HepG2 (cell line): ENCODE measurements at regions not wholly inside any gene's neighbourhood (a gene's known extent, or its start where the extent isn't known, plus 50 kb on each side); places are given as distances from the start of the nearest gene placed in this dataset.
A peak's percentile ranks its signal among the peaks of the same experiment; 100 is the strongest.

ENCODE experiments used
- ATAC-seq: fragments of 200-7000 bp; cut with Tn5 transposase; 3 replicates; pipeline ENCODE4 v1.9.1; 2020; ENCODE audit warnings: mild to moderate bottlenecking, moderate library complexity
- BruUV-seq: library from RNA; stranded (reverse); fragments of 400-500 nt; replicated peaks from 2 replicates; lab custom pipeline; 2021; lab: Mats Ljungman, UMichigan
- CTCF ChIA-PET: fragments of 300-600 bp; formaldehyde crosslinking; extraction: SDS; loops from one replicate; lab custom pipeline; 2021; ENCODE audit warnings: low total read pairs, inconsistent platforms, low intra/inter-chr PET ratio; lab: Yijun Ruan, JAX
- POLR2A ChIA-PET: fragments of 350-600 bp; sonication (Branson Sonifier 250); formaldehyde crosslinking; loops from one replicate; lab custom pipeline; 2020; ENCODE audit warnings: antibody characterized with exemption, inconsistent platforms; lab: Yijun Ruan, JAX
- DNase-seq: peaks from one replicate; pipeline ENCODE4 v3.0.0-alpha.2; 2015; ENCODE audit warnings: low spot score
- FAIRE-seq: peaks from 3 replicates; lab custom pipeline; 2011; peaks lifted over from hg19 to GRCh38; lab: Jason Lieb, UNC
- H2AFZ ChIP-seq: one replicate; pipeline ENCODE4 v1.6.1; 2011; ENCODE audit warnings: low read length, inconsistent platforms
- H3K27ac ChIP-seq: fragments of 300-600 bp; 3 replicates; pipeline ENCODE4 v1.8.0; 2011; ENCODE audit warnings: mixed run types, mild to moderate bottlenecking, mixed read lengths, low read length, inconsistent platforms; ENCODE audit not compliant: insufficient read depth; ENCODE audit errors: extremely low read length
- H3K27me3 ChIP-seq, 2 experiments: fragments of 200-600 bp in 1 of 2; 2 replicates in 1 of 2; 3 replicates in 1 of 2; pipeline versions ENCODE4 v1.6.0 to v1.8.0; 2011; ENCODE audit warnings: low read length in 2 of 2, mild to moderate bottlenecking in 2 of 2, moderate library complexity in 2 of 2, inconsistent platforms in 1 of 2; ENCODE audit not compliant: insufficient read depth in 2 of 2, control insufficient read depth in 1 of 2
- H3K36me3 ChIP-seq, 2 experiments: fragments of 200-600 bp in 1 of 2; replicated peaks in 1 of 2; 2 replicates in 1 of 2; 3 replicates in 1 of 2; pipeline versions ENCODE4 v1.5.1 to v1.8.0; 2011; ENCODE audit warnings: low read length in 2 of 2, inconsistent platforms in 1 of 2; ENCODE audit not compliant: insufficient read depth in 2 of 2, control insufficient read depth in 1 of 2
- H3K4me1 ChIP-seq: 2 replicates; pipeline ENCODE4 v1.5.1; 2012; ENCODE audit warnings: low read length, inconsistent platforms; ENCODE audit not compliant: insufficient read depth
- H3K4me2 ChIP-seq: 2 replicates; pipeline ENCODE4 v1.6.0; 2011; ENCODE audit warnings: low read depth, low read length, inconsistent platforms
- H3K4me3 ChIP-seq, 3 experiments: fragments of 200-600 bp in 1 of 3; sonication (generic), shearing (Covaris generic) in 1 of 3; replicated peaks in 1 of 3; 2 replicates each; pipeline ENCODE4 v1.5.1; 2011 to 2016; ENCODE audit warnings: low read length in 3 of 3, inconsistent platforms in 2 of 3, low read depth in 2 of 3, mild to moderate bottlenecking in 2 of 3, control low read depth in 1 of 3, mixed read lengths in 1 of 3; ENCODE audit not compliant: insufficient read depth in 1 of 3
- H3K79me2 ChIP-seq: one replicate; pipeline ENCODE4 v1.6.1; 2011; ENCODE audit warnings: low read length, inconsistent platforms; ENCODE audit not compliant: insufficient read depth
- H3K9ac ChIP-seq: 2 replicates; pipeline ENCODE4 v1.6.0; 2011; ENCODE audit warnings: mild to moderate bottlenecking, low read depth, low read length, inconsistent platforms; ENCODE audit not compliant: insufficient read depth
- H3K9me3 ChIP-seq: 2 replicates; pipeline ENCODE4 v1.5.1; 2012; ENCODE audit warnings: mild to moderate bottlenecking, low read length
- H4K20me1 ChIP-seq: 2 replicates; pipeline ENCODE4 v1.6.0; 2011; ENCODE audit warnings: inconsistent platforms, mild to moderate bottlenecking, low read length, moderate library complexity; ENCODE audit not compliant: insufficient read depth
- CBFB ChIP-seq: sonication (generic); formaldehyde crosslinking; IDR thresholded peaks from 2 replicates; pipeline ENCODE4 v1.4.0; 2020; ENCODE audit warnings: missing genetic modification reagents
- FOXJ3 ChIP-seq: sonication (generic); formaldehyde crosslinking; IDR thresholded peaks from 2 replicates; pipeline ENCODE4 v1.4.0; 2020; ENCODE audit warnings: missing genetic modification reagents, mild to moderate bottlenecking, borderline replicate concordance
- GLI4 ChIP-seq: sonication (generic); formaldehyde crosslinking; IDR thresholded peaks from 2 replicates; pipeline ENCODE4 v1.5.1; 2020; ENCODE audit warnings: missing genetic modification reagents, mild to moderate bottlenecking, moderate library complexity, borderline replicate concordance
- HMG20A ChIP-seq: IDR thresholded peaks from 2 replicates; pipeline ENCODE4 v1.6.1; 2016; ENCODE audit warnings: borderline replicate concordance
- NFATC3 ChIP-seq: sonication (generic); formaldehyde crosslinking; IDR thresholded peaks from 2 replicates; pipeline ENCODE4 v1.5.1; 2020; ENCODE audit warnings: mild to moderate bottlenecking, missing genetic modification reagents
- NFYB ChIP-seq: sonication (generic); formaldehyde crosslinking; IDR thresholded peaks from 2 replicates; pipeline ENCODE4 v1.4.0; 2020; ENCODE audit warnings: missing genetic modification reagents
- NRL ChIP-seq: sonication (generic); formaldehyde crosslinking; IDR thresholded peaks from 2 replicates; pipeline ENCODE4 v1.5.0; 2020; ENCODE audit warnings: missing genetic modification reagents, mild to moderate bottlenecking, moderate library complexity, borderline replicate concordance
- PHF8 ChIP-seq: sonication (generic); formaldehyde crosslinking; IDR thresholded peaks from 2 replicates; pipeline ENCODE4 v1.5.0; 2020; ENCODE audit warnings: missing genetic modification reagents
- RAD21 ChIP-seq: fragments of 450-650 bp; formaldehyde crosslinking; IDR thresholded peaks from 2 replicates; pipeline ENCODE4 v1.5.0; 2020; ENCODE audit warnings: mild to moderate bottlenecking
- SOX5 ChIP-seq: IDR thresholded peaks from 2 replicates; pipeline ENCODE4 v1.6.1; 2016; ENCODE audit warnings: borderline replicate concordance
- XRCC5 ChIP-seq: fragments of 200-400 bp; formaldehyde crosslinking; optimal IDR thresholded peaks from 2 replicates; pipeline ENCODE3; 2017; ENCODE audit warnings: mild to moderate bottlenecking, low read length
- ZFX ChIP-seq: sonication (generic); formaldehyde crosslinking; IDR thresholded peaks from 2 replicates; pipeline ENCODE4 v1.4.0; 2020; ENCODE audit warnings: mild to moderate bottlenecking, low read depth, missing genetic modification reagents, moderate library complexity
- ZNF563 ChIP-seq: sonication (generic); formaldehyde crosslinking; IDR thresholded peaks from 2 replicates; pipeline ENCODE4 v1.8.0; 2022; ENCODE audit warnings: mild to moderate bottlenecking, moderate library complexity, missing genetic modification reagents
- WGBS: methylation state at CpG from one replicate; pipeline ENCODE4 v1.1.6; 2017; ENCODE audit warnings: low lambda C conversion rate; 5-methylcytosine and 5-hydroxymethylcytosine counted together
- in situ Hi-C: cut with HindIII; loops from 2 replicates; pipeline ENCODE4 v1.10.0; 2017; ENCODE audit warnings: low pct_unique_long_range_greater_than_20kb; ENCODE audit not compliant: extremely low pct_ligation_motif_present
- intact Hi-C: fragments of 100-400 bp; cut with micrococcal nuclease; formaldehyde crosslinking; loops from one replicate; pipeline ENCODE4 v1.10.0; 2022; ENCODE audit not compliant: unreplicated experiment
- TF ChIP-seq, protein P1 (sequence below): IDR thresholded peaks from 2 replicates; pipeline ENCODE4 v1.6.1; 2016; ENCODE audit warnings: low read depth
- TF ChIP-seq, protein P2 (sequence below): sonication (generic); formaldehyde crosslinking; IDR thresholded peaks from 2 replicates; pipeline ENCODE4 v1.4.0; 2020; ENCODE audit warnings: missing genetic modification reagents
- TF ChIP-seq, protein P3 (sequence below): sonication (generic); formaldehyde crosslinking; IDR thresholded peaks from 2 replicates; pipeline ENCODE4 v1.5.0; 2020; ENCODE audit warnings: mild to moderate bottlenecking, missing genetic modification reagents, moderate library complexity
- TF ChIP-seq, protein P4 (sequence below): sonication (generic); formaldehyde crosslinking; IDR thresholded peaks from 2 replicates; pipeline ENCODE4 v1.8.1; 2023; ENCODE audit warnings: mild to moderate bottlenecking, inconsistent platforms, moderate library complexity, missing genetic modification reagents, borderline replicate concordance

DNA sequence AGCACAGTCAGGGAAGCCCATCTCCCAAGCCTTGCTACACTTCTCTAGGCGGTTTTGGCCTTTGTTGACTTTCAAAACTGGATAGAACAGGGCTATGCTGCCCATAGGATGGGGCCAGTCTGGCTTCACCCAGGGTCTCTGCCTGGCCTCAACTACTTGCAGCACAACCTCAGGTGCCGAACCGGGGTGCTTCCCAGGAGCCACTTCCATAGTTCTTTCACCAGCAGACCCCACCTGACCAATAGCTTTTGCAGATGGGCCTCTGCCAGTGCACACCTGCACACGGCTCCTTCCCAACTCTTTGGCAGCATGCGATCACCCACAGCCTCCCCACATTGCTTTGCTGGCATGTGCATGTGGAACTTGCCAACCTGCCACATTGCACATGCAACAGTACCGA lies 331.6 kb downstream of the CPS1 start (continued):
- TF ChIP-seq, protein P1, sequence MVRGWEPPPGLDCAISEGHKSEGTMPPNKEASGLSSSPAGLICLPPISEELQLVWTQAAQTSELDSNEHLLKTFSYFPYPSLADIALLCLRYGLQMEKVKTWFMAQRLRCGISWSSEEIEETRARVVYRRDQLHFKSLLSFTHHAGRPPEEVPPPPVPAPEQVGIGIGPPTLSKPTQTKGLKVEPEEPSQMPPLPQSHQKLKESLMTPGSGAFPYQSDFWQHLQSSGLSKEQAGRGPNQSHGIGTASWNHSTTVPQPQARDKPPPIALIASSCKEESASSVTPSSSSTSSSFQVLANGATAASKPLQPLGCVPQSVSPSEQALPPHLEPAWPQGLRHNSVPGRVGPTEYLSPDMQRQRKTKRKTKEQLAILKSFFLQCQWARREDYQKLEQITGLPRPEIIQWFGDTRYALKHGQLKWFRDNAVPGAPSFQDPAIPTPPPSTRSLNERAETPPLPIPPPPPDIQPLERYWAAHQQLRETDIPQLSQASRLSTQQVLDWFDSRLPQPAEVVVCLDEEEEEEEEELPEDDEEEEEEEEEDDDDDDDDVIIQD (CRISPR knock-in tag): no peak
- no peak for TF ChIP-seq HMG20A (CRISPR knock-in tag)

DNA sequence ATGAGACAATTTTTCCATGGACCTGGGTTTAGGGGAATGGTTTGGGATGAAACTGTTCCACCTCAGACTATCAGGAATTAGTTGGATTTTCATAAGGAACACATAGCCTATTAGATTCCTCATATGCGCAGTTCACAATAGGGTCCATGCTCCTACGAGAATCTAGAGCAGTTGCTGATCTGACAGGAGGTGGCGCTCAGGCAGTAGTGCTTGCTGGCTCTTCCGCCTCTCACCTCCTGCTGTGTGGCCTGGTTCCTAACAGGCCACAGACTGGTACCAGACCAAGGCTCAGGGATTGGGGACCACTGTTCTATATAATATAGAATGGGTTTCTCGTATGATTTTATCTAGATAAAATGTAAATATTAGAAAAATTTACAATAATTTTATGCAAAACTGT lies 338.7 kb downstream of the CPS1 start:
- H3K9ac ChIP-seq: no peak overlapping the region
- H3K4me1 ChIP-seq: peaks cover 14% of the 10 kb centered on the region; the same call in 1 of the 2 replicates
- no peak overlapping the region for H3K4me2 ChIP-seq
- no peaks in the 10 kb centered on the region for H4K20me1 ChIP-seq
- BruUV-seq: no TSS peak
- FAIRE-seq: no peak
- intact Hi-C loops (loop anchor here (1.0 to 2.0 kb wide), 5 partner anchors 140 to 278 kb away; no protein-coding TSS in a partner anchor), in situ Hi-C loops (loop anchor here (10.0 kb wide), 1 partner anchor 140 kb away; no protein-coding TSS in a partner anchor)
- peak; percentile 100 for ATAC-seq
- CTCF ChIA-PET: interaction anchor here (0.7 to 1.8 kb wide), 2 partner anchors 140 to 141 kb away, joined by 3 to 8 read pairs; no protein-coding TSS in a partner anchor
- H3K4me3 ChIP-seq: no peak overlapping the region
- POLR2A ChIA-PET: no interaction called here
- no peak overlapping the region for H3K27ac ChIP-seq
- no peaks in the 10 kb centered on the region for H3K36me3 ChIP-seq
- H2AFZ ChIP-seq: no peak overlapping the region
- no peaks in the 10 kb centered on the region; a peak in 1 of 5 replicates for H3K27me3 ChIP-seq
- DNase-seq: peak; percentile 54
- no peaks in the 10 kb centered on the region for H3K79me2 ChIP-seq
- H3K9me3 ChIP-seq: peaks cover 2% of the 10 kb centered on the region; the same call in 1 of the 2 replicates
- 23% methylated on average over 5 of the region's 5 CpGs for WGBS
- TF ChIP-seq, protein P2, sequence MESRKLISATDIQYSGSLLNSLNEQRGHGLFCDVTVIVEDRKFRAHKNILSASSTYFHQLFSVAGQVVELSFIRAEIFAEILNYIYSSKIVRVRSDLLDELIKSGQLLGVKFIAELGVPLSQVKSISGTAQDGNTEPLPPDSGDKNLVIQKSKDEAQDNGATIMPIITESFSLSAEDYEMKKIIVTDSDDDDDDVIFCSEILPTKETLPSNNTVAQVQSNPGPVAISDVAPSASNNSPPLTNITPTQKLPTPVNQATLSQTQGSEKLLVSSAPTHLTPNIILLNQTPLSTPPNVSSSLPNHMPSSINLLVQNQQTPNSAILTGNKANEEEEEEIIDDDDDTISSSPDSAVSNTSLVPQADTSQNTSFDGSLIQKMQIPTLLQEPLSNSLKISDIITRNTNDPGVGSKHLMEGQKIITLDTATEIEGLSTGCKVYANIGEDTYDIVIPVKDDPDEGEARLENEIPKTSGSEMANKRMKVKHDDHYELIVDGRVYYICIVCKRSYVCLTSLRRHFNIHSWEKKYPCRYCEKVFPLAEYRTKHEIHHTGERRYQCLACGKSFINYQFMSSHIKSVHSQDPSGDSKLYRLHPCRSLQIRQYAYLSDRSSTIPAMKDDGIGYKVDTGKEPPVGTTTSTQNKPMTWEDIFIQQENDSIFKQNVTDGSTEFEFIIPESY (CRISPR knock-in tag): peak; percentile 62
- TF ChIP-seq ZNF563 (CRISPR knock-in tag): no peak
- TF ChIP-seq XRCC5: peak; percentile 26
- TF ChIP-seq RAD21: peak; percentile 31; the same call in 1 of the 2 replicates
- TF ChIP-seq, protein P3, sequence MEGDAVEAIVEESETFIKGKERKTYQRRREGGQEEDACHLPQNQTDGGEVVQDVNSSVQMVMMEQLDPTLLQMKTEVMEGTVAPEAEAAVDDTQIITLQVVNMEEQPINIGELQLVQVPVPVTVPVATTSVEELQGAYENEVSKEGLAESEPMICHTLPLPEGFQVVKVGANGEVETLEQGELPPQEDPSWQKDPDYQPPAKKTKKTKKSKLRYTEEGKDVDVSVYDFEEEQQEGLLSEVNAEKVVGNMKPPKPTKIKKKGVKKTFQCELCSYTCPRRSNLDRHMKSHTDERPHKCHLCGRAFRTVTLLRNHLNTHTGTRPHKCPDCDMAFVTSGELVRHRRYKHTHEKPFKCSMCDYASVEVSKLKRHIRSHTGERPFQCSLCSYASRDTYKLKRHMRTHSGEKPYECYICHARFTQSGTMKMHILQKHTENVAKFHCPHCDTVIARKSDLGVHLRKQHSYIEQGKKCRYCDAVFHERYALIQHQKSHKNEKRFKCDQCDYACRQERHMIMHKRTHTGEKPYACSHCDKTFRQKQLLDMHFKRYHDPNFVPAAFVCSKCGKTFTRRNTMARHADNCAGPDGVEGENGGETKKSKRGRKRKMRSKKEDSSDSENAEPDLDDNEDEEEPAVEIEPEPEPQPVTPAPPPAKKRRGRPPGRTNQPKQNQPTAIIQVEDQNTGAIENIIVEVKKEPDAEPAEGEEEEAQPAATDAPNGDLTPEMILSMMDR (CRISPR knock-in tag): peak; percentile 79
- TF ChIP-seq GLI4 (CRISPR knock-in tag): no peak
- peak; percentile 55; the same call in 1 of the 2 replicates for TF ChIP-seq ZFX (CRISPR knock-in tag)
- TF ChIP-seq PHF8 (CRISPR knock-in tag): no peak
- TF ChIP-seq NRL (CRISPR knock-in tag): no peak
- no peak for TF ChIP-seq NFATC3 (CRISPR knock-in tag)
- no peak for TF ChIP-seq FOXJ3 (CRISPR knock-in tag)
- no peak for TF ChIP-seq NFYB (CRISPR knock-in tag)
- TF ChIP-seq, protein P4, sequence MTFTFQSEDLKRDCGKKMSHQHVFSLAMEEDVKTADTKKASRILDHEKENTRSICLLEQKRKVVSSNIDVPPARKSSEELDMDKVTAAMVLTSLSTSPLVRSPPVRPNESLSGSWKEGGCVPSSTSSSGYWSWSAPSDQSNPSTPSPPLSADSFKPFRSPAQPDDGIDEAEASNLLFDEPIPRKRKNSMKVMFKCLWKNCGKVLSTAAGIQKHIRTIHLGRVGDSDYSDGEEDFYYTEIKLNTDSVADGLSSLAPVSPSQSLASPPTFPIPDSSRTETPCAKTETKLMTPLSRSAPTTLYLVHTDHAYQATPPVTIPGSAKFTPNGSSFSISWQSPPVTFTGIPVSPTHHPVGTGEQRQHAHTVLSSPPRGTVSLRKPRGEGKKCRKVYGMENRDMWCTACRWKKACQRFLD (CRISPR knock-in tag): no peak
- TF ChIP-seq SOX5 (CRISPR knock-in tag): no peak
- TF ChIP-seq CBFB (CRISPR knock-in tag): no peak
